ENCODE measurements at regions not wholly inside any gene's neighbourhood (a gene's known extent, or its start where the extent isn't known, plus 50 kb on each side); places are given as distances from the start of the nearest gene placed in this dataset.

GRCh38 chr2:183605440-183605839 lies 481.2 kb downstream of the NUP35 start:
- POLR2A ChIA-PET: no interaction called here

DNA sequence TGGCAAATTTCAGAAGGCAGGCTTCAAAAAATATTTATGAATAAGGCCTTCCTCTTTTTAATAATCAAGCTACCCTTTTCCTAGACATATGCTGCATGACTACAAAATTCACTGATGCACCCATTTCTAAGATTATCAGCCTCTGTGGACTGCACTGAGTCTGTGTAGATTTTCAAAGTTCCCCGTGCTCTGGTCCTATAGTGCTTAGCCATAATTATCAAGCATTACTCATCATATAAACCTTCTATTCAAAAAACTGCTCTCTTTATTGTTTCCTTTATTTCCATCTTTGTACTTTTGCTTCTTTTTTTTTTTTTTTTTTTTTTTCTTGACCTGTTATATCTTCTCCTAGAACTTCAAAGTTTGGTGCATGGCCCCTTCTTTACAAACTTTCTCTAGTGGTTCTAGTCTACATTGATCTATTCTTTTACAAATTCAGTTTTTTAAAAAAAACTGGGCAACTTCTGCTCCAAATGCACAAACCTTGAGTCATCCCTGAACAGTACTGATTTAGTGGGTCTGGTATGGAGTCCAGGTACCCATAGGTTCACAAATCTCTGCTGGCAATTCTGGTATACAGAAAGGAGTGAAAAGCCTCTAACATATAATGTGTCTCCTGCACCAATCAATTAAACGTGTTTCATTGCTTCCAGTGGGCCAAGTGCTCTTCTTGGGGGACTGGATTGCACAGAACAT lies 481.9 kb downstream of the NUP35 start:
- H4K20me1 ChIP-seq (ENCODE audit: insufficient read depth): no peaks in the 10 kb centered on the region
- no peak for DNase-seq
- no peaks in the 10 kb centered on the region for H3K36me3 ChIP-seq (replicated peaks in 1 of 2; ENCODE audit: control insufficient read depth in 1 of 2, insufficient read depth in 2 of 2, low read length in 1 of 2)
- H3K9me3 ChIP-seq: no peaks in the 10 kb centered on the region
- no peak overlapping the region for H3K9ac ChIP-seq
- WGBS (ENCODE audit: low lambda C conversion rate): 45% methylated on average over 2 of the region's 2 CpGs
- no peaks in the 10 kb centered on the region for H3F3A ChIP-seq (replicated peaks; ENCODE audit: insufficient read depth)
- TF ChIP-seq TEAD4 (IDR thresholded peaks at IDR 0.05; ENCODE audit: borderline replicate concordance, insufficient read depth): no peak
- no peak for TF ChIP-seq EZH2phosphoT487 (IDR thresholded peaks at IDR 0.05; ENCODE audit: borderline replicate concordance, low read depth)
- no peak for TF ChIP-seq POLR2AphosphoS5 (IDR thresholded peaks at IDR 0.05; ENCODE audit: low read depth, low read length)
- TF ChIP-seq SIN3A (IDR thresholded peaks at IDR 0.05; ENCODE audit: borderline replicate concordance, low read depth, low read length): no peak
- TF ChIP-seq YY1 (IDR thresholded peaks at IDR 0.05; ENCODE audit: low read depth): no peak
- no peak for TF ChIP-seq USF1 (IDR thresholded peaks at IDR 0.05; ENCODE audit: borderline replicate concordance, low read depth)
- no peak for TF ChIP-seq NRF1 (IDR thresholded peaks at IDR 0.05; ENCODE audit: low read depth, low read length)
- no peak for TF ChIP-seq CHD2 (IDR thresholded peaks at IDR 0.05; ENCODE audit: low read length, partially characterized antibody)
- no peak for TF ChIP-seq ZBTB33 (IDR thresholded peaks at IDR 0.05; ENCODE audit: borderline replicate concordance, low read depth)
- TF ChIP-seq FOXM1 (IDR thresholded peaks at IDR 0.05; ENCODE audit: low read depth): no peak
- H3K27ac ChIP-seq (ENCODE audit: low read depth in 2 of 2, low read length in 1 of 2): no peak overlapping the region
- no peaks in the 10 kb centered on the region for H3K4me1 ChIP-seq (ENCODE audit: control insufficient read depth in 1 of 2, insufficient read depth in 2 of 2, low read depth in 1 of 2, low read length in 1 of 2)
- H3K79me2 ChIP-seq (ENCODE audit: insufficient read depth): no peaks in the 10 kb centered on the region
- H3K27me3 ChIP-seq (ENCODE audit: insufficient read depth): no peaks in the 10 kb centered on the region
- H2AFZ ChIP-seq (ENCODE audit: low read depth): no peak overlapping the region
- ChIA-PET POLR2A (no interaction called here), CTCF (no interaction called here)
- no peaks in the 10 kb centered on the region for H3K9me2 ChIP-seq
- no peak overlapping the region for H3K4me2 ChIP-seq
- H3K4me3 ChIP-seq (ENCODE audit: low read depth in 2 of 2, low read length in 1 of 2): no peak overlapping the region

More at GRCh38 chr2:183605440-183605839, 481.2 kb downstream of the NUP35 start:
- H3K9me3 ChIP-seq: no peaks in the 10 kb centered on the region
- H3K27me3 ChIP-seq (ENCODE audit: insufficient read depth): no peaks in the 10 kb centered on the region
- WGBS (ENCODE audit: low lambda C conversion rate): 35% methylated on average over 3 of the region's 3 CpGs
- H3K4me3 ChIP-seq (ENCODE audit: low read depth in 2 of 2, low read length in 1 of 2): no peak overlapping the region
- no peak overlapping the region for H2AFZ ChIP-seq (ENCODE audit: low read depth)
- H3K27ac ChIP-seq (ENCODE audit: low read depth in 2 of 2, low read length in 1 of 2): no peak overlapping the region
- H4K20me1 ChIP-seq (ENCODE audit: insufficient read depth): no peaks in the 10 kb centered on the region
- H3K9ac ChIP-seq: no peak overlapping the region
- CTCF ChIA-PET: no interaction called here
- no peaks in the 10 kb centered on the region for H3K4me1 ChIP-seq (ENCODE audit: control insufficient read depth in 1 of 2, insufficient read depth in 2 of 2, low read depth in 1 of 2, low read length in 1 of 2)
- no peaks in the 10 kb centered on the region for H3F3A ChIP-seq (replicated peaks; ENCODE audit: insufficient read depth)
- H3K36me3 ChIP-seq (replicated peaks in 1 of 2; ENCODE audit: control insufficient read depth in 1 of 2, insufficient read depth in 2 of 2, low read length in 1 of 2): no peaks in the 10 kb centered on the region
- no peaks in the 10 kb centered on the region for H3K9me2 ChIP-seq
- H3K79me2 ChIP-seq (ENCODE audit: insufficient read depth): no peaks in the 10 kb centered on the region
- TF ChIP-seq RXRA (IDR thresholded peaks at IDR 0.05; ENCODE audit: borderline replicate concordance, low read depth) (no peak), FOXJ3 (CRISPR knock-in tag; IDR thresholded peaks at IDR 0.05) (no peak), RAD21 (IDR thresholded peaks at IDR 0.05; ENCODE audit: low read length) (no peak), JUND (IDR thresholded peaks at IDR 0.05) (no peak), IRF3 (IDR thresholded peaks at IDR 0.05; ENCODE audit: low read depth, low read length) (no peak), REST (IDR thresholded peaks at IDR 0.05; ENCODE audit: low read depth, low read length) (no peak), GATA2 (CRISPR knock-in tag; IDR thresholded peaks at IDR 0.05) (no peak)
- DNase-seq: no peak
- H3K4me2 ChIP-seq: no peak overlapping the region

Measured in SK-N-SH (cell line).